ENCODE measurements at regions not wholly inside any gene's neighbourhood (a gene's known extent, or its start where the extent isn't known, plus 50 kb on each side); places are given as distances from the start of the nearest gene placed in this dataset.

DNA sequence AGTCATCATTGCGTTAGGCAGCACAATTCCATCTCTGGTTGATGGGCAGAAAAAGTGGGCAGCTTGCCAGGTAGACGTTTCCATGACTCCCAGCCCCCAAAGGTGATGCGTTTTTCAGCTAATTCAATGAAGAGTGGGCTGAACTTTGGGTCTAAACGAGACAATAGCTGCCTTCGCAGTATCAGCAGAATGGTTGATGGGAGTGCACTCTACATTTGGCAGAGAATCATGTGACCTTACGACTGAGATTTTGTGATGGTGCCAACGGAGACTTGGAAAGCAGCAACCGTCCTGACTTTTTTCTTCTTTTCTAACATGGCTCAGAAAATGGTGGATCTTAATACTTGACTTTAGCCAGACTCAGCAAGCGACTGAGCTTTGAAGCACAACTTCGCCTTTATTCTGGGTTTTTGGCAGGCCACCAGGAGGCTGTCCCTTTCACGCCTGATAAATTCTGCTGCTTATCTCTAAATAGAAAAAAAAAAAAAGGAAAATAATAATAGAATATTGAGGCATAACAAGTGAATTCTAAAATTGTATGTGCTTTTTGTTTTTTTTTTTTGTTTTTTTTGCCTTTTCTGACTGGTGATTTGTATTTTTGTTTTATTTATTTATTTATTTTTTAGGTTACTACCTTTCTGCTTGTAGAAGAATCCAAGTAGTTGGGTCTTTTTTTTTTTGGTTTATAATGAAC, 804.8 kb downstream of the USP25 start:
- H3K4me1 Mint-ChIP-seq: no peaks in the 10 kb centered on the region
- H3K9me3 ChIP-seq (ENCODE audit: control insufficient read depth, low read length, poor library complexity, severe bottlenecking): no peaks in the 10 kb centered on the region
- ATAC-seq (no peak), DNase-seq (no peak)
- no peaks in the 10 kb centered on the region for H3K36me3 Mint-ChIP-seq (ENCODE audit: low read depth)
- no peak overlapping the region for H3K27ac Mint-ChIP-seq
- no peaks in the 10 kb centered on the region for H3K27me3 Mint-ChIP-seq
- no peak overlapping the region for H3K4me3 Mint-ChIP-seq

DNA sequence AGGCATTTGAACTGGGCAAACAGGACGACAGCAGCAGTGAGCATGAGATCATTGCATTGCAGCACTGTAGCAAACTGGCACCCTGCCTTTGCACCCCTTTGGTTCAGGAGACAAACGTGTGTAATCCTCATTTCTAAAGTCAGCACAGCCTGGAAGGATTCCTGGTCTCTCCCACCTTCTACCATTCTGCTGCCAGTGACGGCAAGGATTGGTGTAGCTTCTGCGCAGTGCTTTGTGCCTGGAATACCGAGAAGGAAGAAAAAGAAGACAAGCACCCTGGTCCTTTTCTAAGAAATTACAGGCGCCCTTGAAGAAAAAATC, 805.3 kb downstream of the USP25 start:
- no peak for DNase-seq
- H3K4me1 Mint-ChIP-seq: no peaks in the 10 kb centered on the region
- H3K9me3 ChIP-seq (ENCODE audit: control insufficient read depth, low read length, poor library complexity, severe bottlenecking): no peaks in the 10 kb centered on the region
- no peak overlapping the region for H3K4me3 Mint-ChIP-seq
- no peak for ATAC-seq
- H3K36me3 Mint-ChIP-seq (ENCODE audit: low read depth): no peaks in the 10 kb centered on the region
- H3K27me3 Mint-ChIP-seq: no peaks in the 10 kb centered on the region
- H3K27ac Mint-ChIP-seq: no peak overlapping the region

GRCh38 chr21:16535626-16536025, 805.8 kb downstream of the USP25 start:
- H3K4me1 Mint-ChIP-seq: no peaks in the 10 kb centered on the region
- no peaks in the 10 kb centered on the region for H3K27me3 Mint-ChIP-seq
- H3K9me3 ChIP-seq (ENCODE audit: control insufficient read depth, low read length, poor library complexity, severe bottlenecking): no peaks in the 10 kb centered on the region
- no peaks in the 10 kb centered on the region for H3K36me3 Mint-ChIP-seq (ENCODE audit: low read depth)
- no peak overlapping the region for H3K27ac Mint-ChIP-seq
- H3K4me3 Mint-ChIP-seq: no peak overlapping the region
- no peak for DNase-seq
- no peak for ATAC-seq

- Mint-ChIP-seq H3K27me3 (no peaks in the 10 kb centered on the region), H3K36me3 (ENCODE audit: low read depth) (no peaks in the 10 kb centered on the region), H3K4me1 (no peaks in the 10 kb centered on the region), H3K4me3 (no peak overlapping the region), H3K27ac (no peak overlapping the region)
- no peak for ATAC-seq
- H3K9me3 ChIP-seq (ENCODE audit: control insufficient read depth, low read length, poor library complexity, severe bottlenecking): no peaks in the 10 kb centered on the region
- no peak for DNase-seq
Measured at GRCh38 chr21:16536140-16536539, 806.4 kb downstream of the USP25 start.

DNA sequence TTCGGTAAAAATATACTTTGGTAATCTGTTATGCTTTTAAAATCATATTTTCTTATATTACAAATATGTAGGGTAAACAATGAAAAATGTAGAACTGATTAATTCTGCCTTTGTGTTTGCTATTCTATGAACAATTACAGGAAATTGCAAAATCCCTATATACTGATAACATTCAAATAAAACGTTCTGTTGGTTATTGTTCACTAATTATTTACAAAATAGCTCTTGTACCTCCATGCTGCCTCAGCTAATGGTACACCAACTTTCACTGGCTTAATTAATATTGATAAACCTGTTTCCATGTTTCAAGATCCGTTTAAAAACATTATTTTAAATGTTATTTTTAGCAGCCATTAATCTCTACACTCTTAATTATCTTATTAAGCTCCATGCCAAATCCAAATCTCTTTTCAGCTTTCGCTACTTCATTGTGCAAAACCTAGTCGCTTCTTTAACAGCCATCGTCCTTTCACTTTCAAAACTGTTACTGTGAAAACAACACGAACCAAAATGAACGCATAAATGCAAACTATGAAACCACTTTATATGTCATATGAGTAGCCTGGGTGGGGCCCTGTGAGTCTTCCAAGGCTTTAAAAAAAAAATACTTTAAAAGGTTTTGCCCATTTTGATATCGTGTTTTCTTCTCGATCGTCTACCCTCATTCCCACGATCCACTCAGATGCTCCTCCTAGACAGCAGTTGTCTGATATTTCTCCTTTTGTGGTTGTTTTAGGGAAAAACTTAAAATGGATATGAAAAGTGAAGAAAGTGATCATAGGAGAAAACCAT, 807.1 kb downstream of the USP25 start:
- H3K4me1 Mint-ChIP-seq: no peaks in the 10 kb centered on the region
- no peak overlapping the region for H3K27ac Mint-ChIP-seq
- no peak overlapping the region for H3K4me3 Mint-ChIP-seq
- DNase-seq (no peak), ATAC-seq (no peak)
- H3K9me3 ChIP-seq (ENCODE audit: control insufficient read depth, low read length, poor library complexity, severe bottlenecking): no peaks in the 10 kb centered on the region
- H3K27me3 Mint-ChIP-seq: no peaks in the 10 kb centered on the region
- H3K36me3 Mint-ChIP-seq (ENCODE audit: low read depth): no peaks in the 10 kb centered on the region

DNA sequence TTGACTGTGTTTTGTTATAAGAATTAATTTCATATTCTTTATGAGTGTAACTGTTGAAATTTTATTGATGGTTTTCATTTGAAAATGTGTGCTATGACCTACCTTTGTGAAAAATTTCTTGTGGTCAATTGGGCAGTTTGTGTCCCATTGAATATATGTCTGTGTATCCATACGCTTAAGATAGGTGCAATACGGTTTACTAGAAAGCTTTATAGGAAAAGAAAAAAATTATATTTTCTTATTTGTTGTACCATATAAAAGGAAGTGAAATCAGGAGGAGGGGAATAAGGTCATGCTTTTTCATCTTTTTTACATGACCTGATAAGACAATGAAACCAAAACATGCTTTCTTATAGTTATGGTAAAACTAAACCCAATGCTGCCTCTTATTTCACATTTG, 807.7 kb downstream of the USP25 start:
- Mint-ChIP-seq H3K4me3 (no peak overlapping the region), H3K36me3 (ENCODE audit: low read depth) (no peaks in the 10 kb centered on the region), H3K27ac (no peak overlapping the region), H3K4me1 (no peaks in the 10 kb centered on the region), H3K27me3 (no peaks in the 10 kb centered on the region)
- no peak for ATAC-seq
- no peaks in the 10 kb centered on the region for H3K9me3 ChIP-seq (ENCODE audit: control insufficient read depth, low read length, poor library complexity, severe bottlenecking)
- DNase-seq: no peak

DNA sequence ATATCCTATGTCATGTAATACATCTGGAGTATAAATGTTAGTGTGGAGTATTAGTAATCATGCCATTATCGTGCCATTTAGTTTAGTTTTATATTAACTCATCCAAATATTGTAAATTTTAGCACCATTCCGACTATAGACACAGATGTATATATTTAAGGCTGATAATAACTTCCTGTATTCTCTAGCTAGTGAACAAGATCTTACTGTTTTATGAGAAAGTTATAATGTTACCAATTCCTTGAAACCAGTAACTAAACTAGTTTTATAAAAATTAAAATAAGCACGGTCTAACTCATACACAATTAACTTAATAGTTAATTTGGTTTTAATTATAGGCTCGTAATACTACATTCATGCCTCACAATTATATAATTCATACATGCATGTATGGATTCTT, 808.6 kb downstream of the USP25 start:
- no peaks in the 10 kb centered on the region for H3K9me3 ChIP-seq (ENCODE audit: control insufficient read depth, low read length, poor library complexity, severe bottlenecking)
- no peak for DNase-seq
- no peaks in the 10 kb centered on the region for H3K4me1 Mint-ChIP-seq
- no peak overlapping the region for H3K4me3 Mint-ChIP-seq
- no peak overlapping the region for H3K27ac Mint-ChIP-seq
- H3K27me3 Mint-ChIP-seq: no peaks in the 10 kb centered on the region
- no peaks in the 10 kb centered on the region for H3K36me3 Mint-ChIP-seq (ENCODE audit: low read depth)
- no peak for ATAC-seq

GRCh38 chr21:16538936-16539440, 809.2 kb downstream of the USP25 start:
- Mint-ChIP-seq H3K4me3 (no peak overlapping the region), H3K36me3 (ENCODE audit: low read depth) (no peaks in the 10 kb centered on the region), H3K4me1 (no peaks in the 10 kb centered on the region), H3K27me3 (no peaks in the 10 kb centered on the region), H3K27ac (no peak overlapping the region)
- DNase-seq (no peak), ATAC-seq (no peak)
- H3K9me3 ChIP-seq (ENCODE audit: control insufficient read depth, low read length, poor library complexity, severe bottlenecking): no peaks in the 10 kb centered on the region

DNA sequence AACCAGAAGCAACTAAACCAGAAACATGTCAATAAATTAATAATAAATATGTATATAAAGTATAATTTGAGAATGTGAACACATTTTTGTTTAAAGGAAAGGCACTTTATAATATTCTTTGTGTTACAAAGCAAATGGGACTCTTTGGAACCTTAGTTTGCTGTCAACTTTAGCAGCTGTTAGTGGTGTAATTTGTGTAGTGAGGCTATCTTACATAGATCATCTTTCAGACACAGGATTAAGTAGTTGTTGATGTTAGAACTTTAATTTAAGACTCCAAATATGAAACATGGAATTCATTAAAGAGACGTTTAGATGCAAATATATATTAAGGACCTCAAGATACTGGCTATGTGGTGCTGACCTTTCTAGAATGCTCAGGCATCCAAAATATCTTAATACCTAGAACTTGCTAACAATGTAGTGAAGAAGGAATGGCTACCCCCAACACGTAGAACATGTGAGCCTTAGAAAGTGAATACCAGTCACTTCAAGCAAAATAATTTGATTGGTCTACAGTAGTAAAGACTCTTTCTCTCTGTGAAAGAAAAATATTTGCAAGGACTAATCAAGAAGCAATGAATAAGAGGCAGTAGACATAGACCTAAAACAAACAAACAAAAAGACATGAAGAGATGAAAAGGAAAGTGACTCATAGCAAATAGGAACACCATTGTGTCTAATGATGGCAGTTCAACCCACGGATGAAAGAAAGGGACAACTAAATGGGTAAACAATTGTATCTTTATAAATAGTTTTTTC, 811.4 kb downstream of the USP25 start:
- Mint-ChIP-seq H3K4me1 (no peaks in the 10 kb centered on the region), H3K36me3 (ENCODE audit: low read depth) (no peaks in the 10 kb centered on the region), H3K27me3 (no peaks in the 10 kb centered on the region), H3K4me3 (no peak overlapping the region), H3K27ac (no peak overlapping the region)
- ATAC-seq: no peak
- no peaks in the 10 kb centered on the region for H3K9me3 ChIP-seq (ENCODE audit: control insufficient read depth, low read length, poor library complexity, severe bottlenecking)
- no peak for DNase-seq

DNA sequence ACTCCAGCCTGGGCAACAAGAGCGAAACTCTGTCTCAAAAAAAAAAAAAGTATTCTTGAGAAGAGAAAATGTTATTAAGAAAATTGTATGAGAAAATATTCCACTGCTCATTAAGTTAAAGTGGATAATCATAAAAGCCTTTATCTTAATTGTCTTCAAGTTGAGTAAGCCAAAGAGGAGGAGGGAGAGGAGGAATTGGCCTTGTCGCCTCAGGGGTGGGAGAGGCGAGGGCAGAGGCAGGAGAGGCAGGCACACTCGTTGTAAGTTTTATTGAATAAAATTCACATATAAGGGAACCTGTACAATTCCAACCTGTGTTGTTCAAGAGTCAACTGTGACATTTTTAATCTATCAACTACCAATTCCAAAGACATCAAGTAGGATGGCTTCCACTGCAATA, 820.3 kb downstream of the USP25 start:
- no peaks in the 10 kb centered on the region for H3K27me3 Mint-ChIP-seq
- H3K9me3 ChIP-seq (ENCODE audit: control insufficient read depth, low read length, poor library complexity, severe bottlenecking): no peaks in the 10 kb centered on the region
- H3K4me3 Mint-ChIP-seq: no peak overlapping the region
- H3K4me1 Mint-ChIP-seq: no peaks in the 10 kb centered on the region
- no peak for ATAC-seq
- DNase-seq: no peak
- H3K27ac Mint-ChIP-seq: no peak overlapping the region
- H3K36me3 Mint-ChIP-seq (ENCODE audit: low read depth): no peaks in the 10 kb centered on the region

GRCh38 chr21:16550917-16551741, 821.3 kb downstream of the USP25 start:
- DNase-seq (no peak), ATAC-seq (no peak)
- no peaks in the 10 kb centered on the region for H3K36me3 Mint-ChIP-seq (ENCODE audit: low read depth)
- no peaks in the 10 kb centered on the region for H3K9me3 ChIP-seq (ENCODE audit: control insufficient read depth, low read length, poor library complexity, severe bottlenecking)
- H3K27ac Mint-ChIP-seq: no peak overlapping the region
- H3K27me3 Mint-ChIP-seq: no peaks in the 10 kb centered on the region
- H3K4me3 Mint-ChIP-seq: no peak overlapping the region
- no peaks in the 10 kb centered on the region for H3K4me1 Mint-ChIP-seq

- Mint-ChIP-seq H3K27me3 (no peaks in the 10 kb centered on the region), H3K36me3 (ENCODE audit: low read depth) (no peaks in the 10 kb centered on the region), H3K4me3 (no peak overlapping the region), H3K27ac (no peak overlapping the region), H3K4me1 (no peaks in the 10 kb centered on the region)
- ATAC-seq (no peak), DNase-seq (no peak)
- no peaks in the 10 kb centered on the region for H3K9me3 ChIP-seq (ENCODE audit: control insufficient read depth, low read length, poor library complexity, severe bottlenecking)
Measured at GRCh38 chr21:16552880-16553279, 823.1 kb downstream of the USP25 start.

GRCh38 chr21:16554503-16554902, 824.7 kb downstream of the USP25 start:
- no peak overlapping the region for H3K27ac Mint-ChIP-seq
- no peaks in the 10 kb centered on the region for H3K36me3 Mint-ChIP-seq (ENCODE audit: low read depth)
- no peaks in the 10 kb centered on the region for H3K4me1 Mint-ChIP-seq
- DNase-seq: no peak
- no peak for ATAC-seq
- no peak overlapping the region for H3K4me3 Mint-ChIP-seq
- H3K9me3 ChIP-seq (ENCODE audit: control insufficient read depth, low read length, poor library complexity, severe bottlenecking): no peaks in the 10 kb centered on the region
- H3K27me3 Mint-ChIP-seq: no peaks in the 10 kb centered on the region

Measured in T-helper 17 cell (primary cell).